KOPT-K1 (cell line): ENCODE measurements at regions not wholly inside any gene's neighbourhood (a gene's known extent, or its start where the extent isn't known, plus 50 kb on each side); places are given as distances from the start of the nearest gene placed in this dataset.

Source experiments
- H3K27ac ChIP-seq: fragments of 200-600 bp; sonication (generic); 2 replicates; pipeline ENCODE4 v1.5.1; 2016; ENCODE audit warnings: antibody characterized with exemption, mild to moderate bottlenecking, low read depth, low read length; ENCODE audit not compliant: poor library complexity, severe bottlenecking
- H3K36me3 ChIP-seq: fragments of 200-600 bp; sonication (generic); 2 replicates; pipeline ENCODE4 v1.5.1; 2017; ENCODE audit warnings: antibody characterized with exemption, mild to moderate bottlenecking, low read length, moderate library complexity; ENCODE audit not compliant: insufficient read depth
- H3K9me3 ChIP-seq: fragments of 200-600 bp; sonication (generic); 2 replicates; pipeline ENCODE4 v1.5.1; 2017; ENCODE audit warnings: antibody characterized with exemption, low read length, mild to moderate bottlenecking; ENCODE audit not compliant: insufficient read depth, poor library complexity, severe bottlenecking

DNA sequence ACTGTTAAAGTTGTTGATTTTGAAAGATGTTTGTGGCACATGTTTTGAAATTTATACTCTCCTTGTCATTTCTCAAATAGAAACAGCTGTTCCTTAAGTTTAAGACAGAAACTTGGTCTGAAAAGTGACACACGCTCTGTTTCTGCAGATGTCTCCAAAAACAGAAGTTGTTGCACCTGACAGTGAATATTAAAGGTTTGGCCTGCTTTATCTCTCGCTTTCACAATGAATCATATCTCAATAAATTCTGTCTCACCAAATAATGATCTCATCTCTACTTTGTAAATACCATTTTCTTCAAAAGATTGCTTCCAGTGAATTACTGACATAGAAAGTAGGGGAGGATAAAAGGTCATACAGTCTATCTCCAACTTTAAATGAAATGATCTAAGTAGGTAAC is 294.9 kb upstream of the SYT4 start:
- Histone ChIP-seq H3K27ac (no peak overlapping the region), H3K36me3 (no peaks in the 10 kb centered on the region), H3K9me3 (no peaks in the 10 kb centered on the region)

DNA sequence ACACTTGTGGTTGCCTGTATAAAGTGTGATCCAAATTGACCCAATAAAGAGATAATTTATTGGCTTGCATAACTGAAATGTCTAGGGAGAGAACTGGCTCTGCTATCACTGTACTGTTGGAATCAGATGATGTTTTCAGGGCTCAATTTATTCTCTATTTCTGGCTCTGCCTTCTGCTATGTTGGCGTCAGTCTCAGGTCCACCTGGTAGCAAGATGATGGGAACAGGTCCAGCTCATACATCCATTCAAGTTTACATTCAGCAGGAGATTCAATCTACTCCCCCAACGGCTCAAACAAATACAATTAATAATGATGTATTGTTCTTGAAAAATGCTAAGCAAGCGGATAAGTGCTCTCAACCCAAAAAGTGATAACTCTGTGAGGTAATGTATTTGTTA is 297.7 kb upstream of the SYT4 start:
- Histone ChIP-seq H3K9me3 (no peaks in the 10 kb centered on the region), H3K27ac (no peak overlapping the region)

DNA sequence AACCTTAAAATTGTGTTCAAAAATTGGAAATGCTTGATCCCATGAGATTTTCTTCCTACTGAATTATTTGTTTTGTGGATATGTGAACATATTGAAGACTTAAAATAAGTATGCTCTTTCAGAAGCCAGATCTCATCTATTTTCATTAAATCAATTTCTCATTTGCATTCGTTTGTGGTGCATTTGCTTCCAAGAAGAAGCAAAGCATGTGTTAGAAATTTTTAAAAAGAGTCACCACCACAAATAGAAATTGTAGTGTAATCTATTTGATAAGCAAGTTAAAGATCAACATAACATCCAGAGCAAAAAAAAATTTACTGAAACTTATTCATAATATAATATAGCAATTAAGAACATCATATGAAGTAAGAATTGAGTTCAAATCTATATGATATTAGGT is 300.9 kb upstream of the SYT4 start:
- no peaks in the 10 kb centered on the region for H3K36me3 ChIP-seq

More for the DNA sequence above, 297.7 kb upstream of the SYT4 start:
- no peaks in the 10 kb centered on the region for H3K36me3 ChIP-seq

DNA sequence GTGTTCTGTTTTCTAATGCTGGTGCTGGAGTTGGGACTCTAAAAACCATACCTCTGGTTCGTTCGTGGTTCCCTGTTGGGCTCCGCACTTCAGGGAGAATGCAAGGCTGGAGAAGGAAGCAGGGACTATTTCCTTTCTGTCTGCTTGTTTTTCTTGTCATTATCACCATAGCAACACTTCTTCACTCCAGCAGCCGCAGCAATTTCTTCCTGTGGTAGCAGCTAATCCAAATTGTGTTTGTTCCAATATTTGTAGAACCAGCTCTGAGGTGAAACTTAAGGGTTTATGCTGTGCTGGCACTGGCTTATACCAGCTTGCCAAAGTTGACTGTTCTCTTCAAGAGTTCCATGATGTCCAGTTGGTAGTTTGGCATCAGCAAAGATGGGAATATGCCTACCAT is 301.4 kb upstream of the SYT4 start:
- no peak overlapping the region for H3K27ac ChIP-seq
- H3K36me3 ChIP-seq, result no peaks in the 10 kb centered on the region
- H3K9me3 ChIP-seq, result no peaks in the 10 kb centered on the region

More for the DNA sequence above, 300.9 kb upstream of the SYT4 start:
- H3K9me3 ChIP-seq, result no peaks in the 10 kb centered on the region
- H3K27ac ChIP-seq, result no peak overlapping the region

DNA sequence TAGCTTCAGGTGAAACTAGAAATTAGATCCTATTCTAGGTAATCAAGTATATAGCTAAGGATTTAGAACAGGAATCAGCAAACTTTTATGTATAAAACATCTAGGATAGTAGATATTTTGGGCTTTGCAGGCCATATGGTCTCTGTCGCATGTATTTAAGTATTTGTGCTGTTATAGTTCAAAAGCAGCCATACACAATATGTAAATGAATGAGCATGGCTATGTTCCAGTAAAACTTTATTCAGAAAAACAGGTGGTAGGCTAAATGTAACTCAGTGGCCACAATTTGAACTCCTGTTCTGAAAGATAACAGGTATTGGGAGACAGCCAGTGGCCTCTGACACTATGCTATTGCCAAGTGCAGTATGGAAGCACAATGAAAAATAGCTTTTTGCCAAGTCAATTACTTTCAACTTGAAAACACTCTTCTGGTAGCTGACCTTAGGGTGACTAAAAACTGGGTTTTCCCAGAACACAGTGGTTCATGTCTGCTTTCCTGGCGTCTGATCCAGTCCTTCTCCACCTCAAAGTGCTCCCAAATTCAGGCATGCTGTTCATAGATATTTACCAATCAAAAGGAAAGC is 304.7 kb upstream of the SYT4 start:
- Histone ChIP-seq H3K9me3 (no peaks in the 10 kb centered on the region), H3K36me3 (no peaks in the 10 kb centered on the region), H3K27ac (no peak overlapping the region)

DNA sequence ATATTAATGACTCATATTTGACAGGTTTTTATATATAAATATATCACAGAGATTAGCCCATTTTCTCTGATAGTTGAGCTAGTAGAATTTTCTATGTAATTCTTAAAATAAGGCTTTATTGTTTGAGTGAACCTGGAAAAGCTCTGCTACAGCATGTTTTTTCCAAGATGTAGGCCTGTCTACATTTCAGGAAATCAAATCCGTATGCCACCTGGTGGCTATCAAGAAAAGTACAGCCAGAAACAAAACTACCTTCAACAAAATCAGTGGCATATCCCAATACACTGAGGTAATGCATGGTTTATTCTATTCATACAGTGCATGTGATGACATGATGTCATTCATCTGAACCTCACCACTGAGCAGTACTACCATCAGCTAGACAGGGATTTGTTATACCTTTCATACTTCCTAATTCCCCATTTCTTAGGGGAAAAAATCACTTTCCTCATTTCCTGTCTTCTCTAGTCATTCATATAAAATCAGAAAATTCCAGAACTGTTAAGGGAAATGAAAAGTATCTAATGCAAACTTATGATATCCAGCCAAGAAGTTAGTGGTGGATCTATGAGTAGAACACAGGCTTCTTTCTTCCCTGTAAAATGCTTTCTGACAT is 310.4 kb upstream of the SYT4 start:
- H3K36me3 ChIP-seq, result no peaks in the 10 kb centered on the region
- no peak overlapping the region for H3K27ac ChIP-seq
- H3K9me3 ChIP-seq, result no peaks in the 10 kb centered on the region

DNA sequence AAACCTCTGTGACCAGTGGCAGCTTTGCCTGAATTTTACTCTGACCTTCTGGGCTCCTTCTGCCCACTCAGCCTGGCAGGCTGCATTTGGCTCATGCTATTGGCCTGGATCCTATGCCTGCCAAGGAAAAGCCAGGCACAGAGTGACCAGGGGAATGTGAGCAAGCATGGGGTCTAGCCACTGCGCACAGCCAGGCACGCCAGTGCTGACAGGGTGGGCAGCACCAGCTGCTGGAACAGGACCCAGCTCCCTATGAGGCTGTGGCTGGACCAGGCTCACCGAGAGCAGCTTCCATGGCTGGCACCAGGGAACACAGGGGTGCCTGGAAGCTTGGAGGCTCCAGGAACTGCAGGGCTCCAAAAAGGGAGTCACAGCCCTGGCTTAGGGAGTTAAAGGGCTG is 311.5 kb upstream of the SYT4 start:
- no peaks in the 10 kb centered on the region for H3K36me3 ChIP-seq
- H3K9me3 ChIP-seq, result no peaks in the 10 kb centered on the region
- H3K27ac ChIP-seq, result no peak overlapping the region

DNA sequence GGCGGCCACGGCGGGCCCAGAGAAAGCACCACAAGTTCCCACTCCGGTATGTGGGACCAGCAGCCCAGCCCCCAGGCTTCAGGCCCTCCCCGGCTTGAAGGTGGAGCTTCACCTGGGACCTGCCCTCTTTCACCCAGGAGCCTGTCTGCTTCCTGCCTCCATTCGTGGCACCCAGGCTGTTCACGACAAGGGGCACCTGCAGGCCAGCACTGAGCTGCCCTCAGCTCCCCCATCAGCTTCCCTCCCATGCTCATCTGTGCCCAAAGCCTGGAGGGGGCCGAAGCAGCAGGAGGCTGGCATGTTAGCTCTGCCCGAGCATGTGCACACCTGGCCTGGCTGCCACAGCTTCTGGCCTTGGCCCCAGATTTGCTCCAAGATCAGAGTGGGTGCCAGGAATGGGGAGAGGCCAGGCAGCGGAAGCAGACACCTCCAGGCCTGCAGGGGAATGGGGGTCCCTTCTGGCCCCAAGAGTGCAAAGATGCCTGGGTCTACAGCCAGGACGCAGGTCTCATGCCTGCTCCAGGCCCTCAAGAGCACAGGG is 312.4 kb upstream of the SYT4 start:
- H3K9me3 ChIP-seq, result no peaks in the 10 kb centered on the region
- no peak overlapping the region for H3K27ac ChIP-seq
- H3K36me3 ChIP-seq, result no peaks in the 10 kb centered on the region

DNA sequence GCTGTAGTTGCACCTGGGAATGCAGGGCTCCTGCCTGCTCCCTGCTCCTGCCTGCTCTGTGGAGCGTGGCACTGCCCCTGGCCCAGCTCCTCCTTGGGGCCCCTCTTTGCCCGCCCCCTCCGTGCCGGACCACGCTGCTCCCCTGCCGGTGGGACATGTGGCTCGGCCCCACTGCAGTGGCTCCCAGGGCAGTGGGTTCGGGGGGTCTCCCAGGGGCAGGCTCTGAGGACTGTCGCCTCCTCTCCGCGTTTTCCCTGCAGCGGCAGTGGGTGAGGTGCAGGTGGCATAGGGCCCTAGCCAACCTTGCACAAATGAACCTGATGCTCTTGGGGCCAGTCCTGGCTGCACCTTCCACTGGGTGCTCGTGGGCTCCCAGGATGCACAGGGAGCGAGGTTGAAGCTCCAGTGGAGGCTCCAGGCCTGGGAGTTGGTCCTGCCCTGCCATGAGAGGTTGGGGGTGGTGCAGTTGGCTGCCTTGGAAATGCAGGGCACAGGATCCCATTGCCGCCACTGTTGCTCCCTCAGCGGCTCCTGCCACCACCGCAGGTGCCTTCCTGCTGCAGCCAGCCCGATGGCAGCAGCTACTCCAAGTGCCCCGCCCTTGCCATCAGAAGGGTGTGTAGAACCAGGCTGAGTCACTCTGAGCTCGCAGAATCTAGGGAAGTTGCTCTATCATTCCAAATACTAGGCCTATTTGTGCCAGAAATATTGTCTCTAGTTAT is 313.1 kb upstream of the SYT4 start:
- Histone ChIP-seq H3K27ac (no peak overlapping the region), H3K9me3 (no peaks in the 10 kb centered on the region), H3K36me3 (no peaks in the 10 kb centered on the region)

DNA sequence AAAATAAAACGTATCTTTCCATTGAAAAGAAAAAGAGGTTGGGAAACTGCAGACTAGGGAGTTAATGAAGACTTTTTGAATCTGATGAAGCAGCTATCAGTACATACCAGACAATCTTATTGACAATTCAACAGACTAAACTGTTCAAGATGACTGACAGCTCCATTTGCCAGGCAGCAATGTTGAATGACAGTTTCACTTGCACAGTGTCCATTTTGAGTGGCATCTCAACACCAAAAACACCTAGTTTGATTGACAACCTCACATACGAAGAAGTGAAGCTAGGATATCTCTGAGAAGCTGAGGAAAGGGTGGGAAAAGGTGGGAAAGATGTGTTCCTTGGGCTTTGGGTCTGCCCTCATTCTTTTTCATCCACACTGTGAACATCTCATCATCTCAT is 315.0 kb upstream of the SYT4 start:
- Histone ChIP-seq H3K9me3 (no peaks in the 10 kb centered on the region), H3K36me3 (no peaks in the 10 kb centered on the region), H3K27ac (no peak overlapping the region)

DNA sequence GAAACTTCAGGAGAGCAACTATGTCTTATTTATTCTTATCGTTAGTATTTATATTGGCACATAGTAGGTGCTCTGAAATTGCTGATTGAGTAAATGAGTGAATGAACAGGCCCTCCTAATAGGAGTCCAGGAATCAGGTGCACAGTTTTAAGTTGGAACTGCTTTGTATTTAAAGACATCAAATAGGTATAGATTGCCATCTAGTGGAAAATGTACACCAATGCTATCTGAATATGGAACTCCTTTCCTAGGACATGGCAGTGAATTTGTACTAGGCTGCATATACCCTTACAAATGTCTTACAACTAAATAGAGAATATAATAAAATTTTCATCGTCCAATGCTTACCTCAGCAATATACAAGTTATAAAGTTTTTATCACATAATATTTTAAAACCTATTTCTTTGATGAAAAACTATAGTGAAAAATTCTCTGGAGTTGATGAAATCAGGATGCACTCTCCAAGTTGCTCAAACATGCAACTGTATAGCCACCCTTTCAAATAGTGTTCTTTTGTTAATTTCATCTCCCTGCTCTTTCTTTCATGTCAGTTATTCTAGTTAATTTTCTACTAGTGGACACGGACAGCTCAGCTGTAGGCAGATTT is 318.9 kb upstream of the SYT4 start:
- Histone ChIP-seq H3K9me3 (no peaks in the 10 kb centered on the region), H3K27ac (no peak overlapping the region), H3K36me3 (no peaks in the 10 kb centered on the region)

DNA sequence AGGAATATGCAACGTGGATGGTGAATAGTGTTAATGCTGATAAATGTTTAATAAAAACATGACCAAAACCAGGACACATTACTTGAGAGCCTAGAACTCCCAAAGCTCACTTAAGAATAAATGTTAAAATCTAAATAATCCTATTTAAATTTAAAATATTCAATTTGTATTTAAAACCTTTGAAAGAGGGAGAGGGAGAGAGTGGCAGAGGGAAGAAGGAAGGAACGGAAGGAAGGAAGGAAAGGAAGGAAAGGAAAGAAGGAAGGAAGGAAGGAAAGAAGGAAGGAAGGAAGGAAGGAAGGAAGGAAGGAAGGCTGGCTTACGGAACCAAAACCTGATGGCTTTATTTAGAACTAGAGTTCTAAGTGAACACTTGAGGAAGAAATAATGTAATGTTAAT is 324.1 kb upstream of the SYT4 start:
- Histone ChIP-seq H3K9me3 (peaks cover 11% of the 10 kb centered on the region), H3K36me3 (no peaks in the 10 kb centered on the region), H3K27ac (no peak overlapping the region)

DNA sequence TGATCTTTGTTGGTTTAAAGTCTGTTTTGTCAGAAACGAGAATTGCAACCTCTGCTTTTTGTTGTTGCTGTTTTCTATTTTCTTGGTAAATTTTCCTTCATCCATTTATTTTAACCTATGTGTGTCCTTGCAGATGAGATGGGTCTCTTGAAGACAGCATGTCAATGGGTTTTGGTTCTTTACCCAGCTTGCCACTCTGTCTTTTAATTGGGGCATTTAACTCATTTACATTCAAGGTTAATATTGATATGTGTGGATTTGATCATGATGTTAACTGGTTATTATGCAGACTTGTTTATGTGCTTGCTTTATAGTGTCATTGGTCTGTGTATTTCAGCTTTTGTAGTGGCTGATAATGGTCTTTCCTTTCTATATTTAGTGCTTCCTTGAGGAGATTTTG is 327.9 kb upstream of the SYT4 start:
- no peak overlapping the region for H3K27ac ChIP-seq
- no peaks in the 10 kb centered on the region for H3K36me3 ChIP-seq
- peaks cover 11% of the 10 kb centered on the region for H3K9me3 ChIP-seq

DNA sequence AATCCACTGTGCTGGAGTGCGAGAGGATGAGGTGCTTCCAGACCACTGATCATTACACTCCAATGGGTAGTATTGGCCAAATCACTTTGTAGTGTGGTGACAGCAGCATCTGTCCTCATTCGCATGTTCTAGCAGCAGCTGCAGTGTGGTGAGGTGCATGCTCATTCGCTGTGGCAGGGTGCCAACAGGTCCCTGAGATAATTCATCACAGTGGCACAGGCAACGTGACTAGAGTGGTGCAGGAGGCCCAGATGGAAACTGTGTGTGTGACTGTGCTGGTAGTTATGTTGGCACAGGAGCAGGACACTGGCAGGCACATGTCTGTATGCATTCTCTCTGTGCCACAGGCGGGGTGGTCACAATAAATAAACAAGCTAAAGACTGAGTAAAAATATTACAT is 329.5 kb upstream of the SYT4 start:
- Histone ChIP-seq H3K36me3 (no peaks in the 10 kb centered on the region), H3K9me3 (peaks cover 11% of the 10 kb centered on the region), H3K27ac (no peak overlapping the region)

DNA sequence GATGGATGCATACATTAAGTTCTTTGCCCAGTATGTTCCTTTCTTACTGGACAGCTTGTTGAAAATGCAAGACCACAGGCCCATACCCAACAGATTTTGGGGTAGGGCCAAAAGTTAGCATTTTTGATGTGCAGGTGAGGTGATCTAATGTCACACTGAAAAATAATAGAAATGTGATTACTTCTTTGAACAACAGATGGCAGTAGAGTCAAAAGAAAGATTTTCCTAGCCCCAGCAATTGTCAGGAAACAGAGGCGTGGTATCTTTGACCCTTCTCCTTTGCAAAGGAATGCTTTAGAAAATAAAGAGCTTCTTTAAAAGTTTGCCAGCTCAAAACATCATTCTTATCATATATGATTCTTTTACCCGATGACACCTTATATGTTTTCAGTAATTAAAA is 343.6 kb upstream of the SYT4 start:
- Histone ChIP-seq H3K27ac (no peak overlapping the region), H3K36me3 (no peaks in the 10 kb centered on the region)

More for the DNA sequence above, 343.6 kb upstream of the SYT4 start:
- H3K9me3 ChIP-seq, result no peaks in the 10 kb centered on the region
